ENCODE measurements at regions not wholly inside any gene's neighbourhood (a gene's known extent, or its start where the extent isn't known, plus 50 kb on each side); places are given as distances from the start of the nearest gene placed in this dataset.

- no peaks in the 10 kb centered on the region for H4K20me1 ChIP-seq (replicated peaks; ENCODE audit: control insufficient read depth, extremely low read depth, insufficient read depth, low read length)
- H3K27me3 ChIP-seq (ENCODE audit: control insufficient read depth in 2 of 2, insufficient read depth in 2 of 2, low read length in 2 of 2): no peaks in the 10 kb centered on the region
- DNase-seq (ENCODE audit: low read depth, low spot score): no peak
- CTCF ChIA-PET: no interaction called here
- POLR2A ChIA-PET: no interaction called here
- H3K36me3 ChIP-seq (ENCODE audit: control insufficient read depth in 2 of 2, extremely low read depth in 1 of 2, insufficient read depth in 2 of 2, low read length in 2 of 2): no peaks in the 10 kb centered on the region
- no peak overlapping the region for H3K4me2 ChIP-seq (ENCODE audit: insufficient read depth, low read length)
- no TSS peak for BruUV-seq (replicated peaks)
- no peaks in the 10 kb centered on the region for H3K9me3 ChIP-seq (replicated peaks; ENCODE audit: control insufficient read depth, insufficient read depth, low read length)
- no peaks in the 10 kb centered on the region for H3K9me1 ChIP-seq (replicated peaks; ENCODE audit: control insufficient read depth, extremely low read depth, insufficient read depth, low read length)
- no peak overlapping the region for H3K27ac ChIP-seq (ENCODE audit: insufficient read depth, low read depth, low read length)
- no peak overlapping the region for H3K4me3 ChIP-seq (replicated peaks in 1 of 3; ENCODE audit: insufficient read depth in 1 of 3, low read depth in 1 of 3, low read length in 3 of 3)
- no peaks in the 10 kb centered on the region for H3K79me2 ChIP-seq (ENCODE audit: control insufficient read depth, insufficient read depth, low read length)
- FAIRE-seq: peak; percentile 31
- intact Hi-C loops (cut with micrococcal nuclease): loop anchor here (1.0 kb wide), 1 partner anchor 91 kb away; no protein-coding TSS in a partner anchor
- no peak overlapping the region for H3K9ac ChIP-seq (replicated peaks; ENCODE audit: extremely low read depth, insufficient read depth, low read length)
- TF ChIP-seq MAX (IDR thresholded peaks at IDR 0.05; ENCODE audit: insufficient read depth, insufficient read length) (no peak), CTCF (IDR thresholded peaks at IDR 0.05; ENCODE audit: extremely low read depth in 1 of 2, insufficient read depth in 1 of 2, low read depth in 1 of 2, low read length in 2 of 2) (peak; percentile 22 to 52)
- dilution Hi-C loops (cut with MboI; ENCODE audit: extremely low pct_ligation_motif_present, low sequenced_read_pairs): no loop called here
- no peak overlapping the region for H2AFZ ChIP-seq (ENCODE audit: low read depth, low read length)
- H3K4me1 ChIP-seq (ENCODE audit: control insufficient read depth, extremely low read depth, insufficient read depth, low read length): no peaks in the 10 kb centered on the region
Observed at GRCh38 chr14:87805315-87805723, 187.7 kb downstream of the GALC start.

GRCh38 chr14:87800216-87800615 lies 192.8 kb downstream of the GALC start:
- Histone ChIP-seq H2AFZ (ENCODE audit: low read depth, low read length) (no peak overlapping the region), H4K20me1 (replicated peaks; ENCODE audit: control insufficient read depth, extremely low read depth, insufficient read depth, low read length) (no peaks in the 10 kb centered on the region), H3K4me1 (ENCODE audit: control insufficient read depth, extremely low read depth, insufficient read depth, low read length) (no peaks in the 10 kb centered on the region), H3K36me3 (ENCODE audit: control insufficient read depth in 2 of 2, extremely low read depth in 1 of 2, insufficient read depth in 2 of 2, low read length in 2 of 2) (no peaks in the 10 kb centered on the region), H3K9me3 (replicated peaks; ENCODE audit: control insufficient read depth, insufficient read depth, low read length) (no peaks in the 10 kb centered on the region), H3K27ac (ENCODE audit: insufficient read depth, low read depth, low read length) (no peak overlapping the region), H3K27me3 (ENCODE audit: control insufficient read depth in 2 of 2, insufficient read depth in 2 of 2, low read length in 2 of 2) (no peaks in the 10 kb centered on the region), H3K4me3 (replicated peaks in 1 of 3; ENCODE audit: insufficient read depth in 1 of 3, low read depth in 1 of 3, low read length in 3 of 3) (no peak overlapping the region), H3K79me2 (ENCODE audit: control insufficient read depth, insufficient read depth, low read length) (no peaks in the 10 kb centered on the region), H3K9me1 (replicated peaks; ENCODE audit: control insufficient read depth, extremely low read depth, insufficient read depth, low read length) (no peaks in the 10 kb centered on the region), H3K9ac (replicated peaks; ENCODE audit: extremely low read depth, insufficient read depth, low read length) (no peak overlapping the region), H3K4me2 (ENCODE audit: insufficient read depth, low read length) (no peak overlapping the region)
- dilution Hi-C loops (cut with MboI; ENCODE audit: extremely low pct_ligation_motif_present, low sequenced_read_pairs) (no loop called here), intact Hi-C loops (cut with micrococcal nuclease) (no loop called here)
- ChIA-PET POLR2A (no interaction called here), CTCF (no interaction called here)
- BruUV-seq (replicated peaks): no TSS peak
- no peak for TF ChIP-seq JUN (IDR thresholded peaks at IDR 0.05; ENCODE audit: borderline replicate concordance, insufficient read depth, insufficient read length, low read depth)
- TF ChIP-seq POLR2AphosphoS5 (IDR thresholded peaks at IDR 0.05; ENCODE audit: insufficient read depth, low read depth, low read length): no peak
- TF ChIP-seq GATA2 (IDR thresholded peaks at IDR 0.05; ENCODE audit: insufficient read depth, insufficient read length, low read depth, low read length): no peak
- no peak for TF ChIP-seq MYC (IDR thresholded peaks at IDR 0.05; ENCODE audit: low read depth, low read length)
- TF ChIP-seq CTCF (IDR thresholded peaks at IDR 0.05; ENCODE audit: extremely low read depth in 1 of 2, insufficient read depth in 1 of 2, low read depth in 1 of 2, low read length in 2 of 2): no peak
- TF ChIP-seq EZH2 (IDR thresholded peaks at IDR 0.05; ENCODE audit: borderline replicate concordance, low read depth, low read length, severe bottlenecking): no peak
- TF ChIP-seq POLR2A (IDR thresholded peaks at IDR 0.05; ENCODE audit: low read depth, low read length): no peak
- TF ChIP-seq MAX (IDR thresholded peaks at IDR 0.05; ENCODE audit: insufficient read depth, insufficient read length): no peak
- no peak for TF ChIP-seq FOS (IDR thresholded peaks at IDR 0.05; ENCODE audit: borderline replicate concordance, insufficient read depth, low read length)
- DNase-seq (ENCODE audit: low read depth, low spot score): no peak
- no peak for FAIRE-seq
